ENCODE measurements at regions not wholly inside any gene's neighbourhood (a gene's known extent, or its start where the extent isn't known, plus 50 kb on each side); places are given as distances from the start of the nearest gene placed in this dataset.

DNA sequence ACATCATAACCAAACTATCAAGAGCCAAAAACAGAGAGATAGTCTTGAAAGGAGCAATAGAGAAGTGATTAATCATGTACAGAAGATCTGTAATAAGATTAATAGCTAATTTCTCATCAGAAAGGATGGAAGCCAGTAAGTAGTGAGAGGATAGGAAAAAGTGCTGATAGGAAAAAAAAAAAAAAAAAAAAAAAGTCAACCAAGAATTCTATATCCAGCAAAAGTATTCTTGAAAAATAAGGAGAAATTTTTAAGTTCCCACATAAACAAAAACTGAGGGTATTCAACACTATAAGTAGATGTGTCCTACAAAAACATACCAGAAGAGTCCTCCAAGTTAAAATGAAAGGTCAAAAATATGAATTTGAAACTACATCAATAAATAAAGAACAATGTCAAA, 218.7 kb upstream of the GPC6 start (continued):
- TF ChIP-seq, protein P1, sequence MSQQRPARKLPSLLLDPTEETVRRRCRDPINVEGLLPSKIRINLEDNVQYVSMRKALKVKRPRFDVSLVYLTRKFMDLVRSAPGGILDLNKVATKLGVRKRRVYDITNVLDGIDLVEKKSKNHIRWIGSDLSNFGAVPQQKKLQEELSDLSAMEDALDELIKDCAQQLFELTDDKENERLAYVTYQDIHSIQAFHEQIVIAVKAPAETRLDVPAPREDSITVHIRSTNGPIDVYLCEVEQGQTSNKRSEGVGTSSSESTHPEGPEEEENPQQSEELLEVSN (IDR thresholded peaks at IDR 0.05): no peak
